DMS153 (cell line): ENCODE measurements at regions not wholly inside any gene's neighbourhood (a gene's known extent, or its start where the extent isn't known, plus 50 kb on each side); places are given as distances from the start of the nearest gene placed in this dataset.
A peak's percentile ranks its signal among the peaks of the same experiment; 100 is the strongest.

Source experiments
- DNase-seq: peaks from one replicate; lab custom pipeline; 2025; lab: John Stamatoyannopoulos, UW

DNA sequence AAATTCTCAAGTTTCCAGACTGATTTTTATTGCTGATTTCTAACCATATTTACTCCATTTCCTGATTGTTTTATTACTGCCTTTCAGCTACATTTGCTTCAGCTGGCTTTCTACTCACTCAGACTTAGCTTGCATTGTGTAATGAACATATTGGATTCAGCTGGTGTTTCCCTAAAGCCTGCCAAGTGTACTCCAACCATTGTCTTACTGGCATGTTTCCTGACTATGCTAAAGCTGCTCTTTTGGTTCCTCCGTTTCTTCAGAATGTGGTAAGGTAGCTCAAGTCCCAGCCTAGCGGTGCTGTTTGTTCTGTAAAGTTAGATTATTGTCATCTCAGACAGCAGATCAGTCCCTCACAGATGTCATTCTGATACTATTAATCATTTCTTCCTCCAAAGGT, 53.1 kb upstream of the GLRA2 start:
- DNase-seq, result peak; percentile 8

- no peak for DNase-seq
Measured at GRCh38 chrX:14449773-14450172, 79.6 kb upstream of the GLRA2 start.

GRCh38 chrX:14448406-14448805, 80.9 kb upstream of the GLRA2 start:
- DNase-seq, result no peak

GRCh38 chrX:14440106-14440505, 89.2 kb upstream of the GLRA2 start:
- DNase-seq, result no peak

DNA sequence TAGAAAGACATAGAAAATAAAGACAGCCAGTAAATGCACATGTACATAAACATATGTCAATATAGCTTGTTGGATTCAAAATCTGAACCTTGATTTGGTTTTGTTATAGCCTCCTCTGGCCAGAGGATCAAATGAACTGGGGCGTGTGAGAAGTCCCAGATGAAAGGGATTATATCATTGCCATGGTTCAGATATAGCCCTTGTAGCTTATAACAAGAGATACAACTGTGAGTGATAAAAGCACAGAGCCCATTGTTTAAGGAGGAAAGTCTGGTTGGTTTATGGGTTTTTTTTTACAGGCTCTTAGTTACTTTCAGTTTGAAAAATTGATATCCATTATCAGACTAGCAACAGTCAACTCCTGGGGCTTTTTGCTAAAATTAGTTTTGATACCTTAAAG, 101.7 kb upstream of the GLRA2 start:
- no peak for DNase-seq

DNA sequence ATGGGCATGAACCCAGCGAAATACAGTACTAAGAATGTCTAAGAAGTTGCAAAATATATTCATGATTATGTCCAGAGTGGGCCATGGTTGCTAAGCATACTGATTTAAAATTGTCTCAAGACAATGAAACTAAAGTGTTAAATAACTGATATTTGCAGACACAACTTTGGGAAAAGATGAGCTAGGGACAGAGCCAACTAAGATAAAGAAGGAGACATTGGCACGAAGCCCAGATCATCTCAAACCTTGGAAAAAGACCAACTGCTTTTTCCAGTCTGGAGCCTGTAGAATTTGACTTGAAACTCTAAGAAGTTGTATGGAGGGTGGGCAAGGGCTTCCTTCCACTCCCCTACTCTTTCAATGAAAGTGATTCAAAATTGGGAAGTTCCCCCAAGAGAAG, 108.5 kb upstream of the GLRA2 start:
- no peak for DNase-seq

DNA sequence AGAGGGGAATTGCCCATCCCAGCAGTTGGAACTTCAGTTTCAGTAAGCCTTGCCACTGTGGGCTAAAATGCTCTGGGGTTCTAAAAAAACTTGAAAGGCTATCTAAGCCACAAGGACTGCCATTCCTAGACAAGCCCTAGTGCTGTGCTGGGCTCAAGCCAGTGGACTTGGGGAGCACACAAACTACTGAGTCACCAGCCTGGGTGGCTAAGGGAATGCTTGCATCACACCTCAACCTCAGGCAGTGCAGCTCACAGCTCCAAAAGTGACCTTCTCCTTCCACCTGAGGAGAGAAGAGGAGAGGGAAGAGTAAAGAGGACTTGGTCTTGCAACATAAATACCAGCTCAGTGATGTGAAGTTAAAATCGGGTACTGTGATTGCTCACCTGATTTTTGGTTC, 116.7 kb upstream of the GLRA2 start:
- no peak for DNase-seq

GRCh38 chrX:14411326-14411725, 118.0 kb upstream of the GLRA2 start:
- no peak for DNase-seq

DNA sequence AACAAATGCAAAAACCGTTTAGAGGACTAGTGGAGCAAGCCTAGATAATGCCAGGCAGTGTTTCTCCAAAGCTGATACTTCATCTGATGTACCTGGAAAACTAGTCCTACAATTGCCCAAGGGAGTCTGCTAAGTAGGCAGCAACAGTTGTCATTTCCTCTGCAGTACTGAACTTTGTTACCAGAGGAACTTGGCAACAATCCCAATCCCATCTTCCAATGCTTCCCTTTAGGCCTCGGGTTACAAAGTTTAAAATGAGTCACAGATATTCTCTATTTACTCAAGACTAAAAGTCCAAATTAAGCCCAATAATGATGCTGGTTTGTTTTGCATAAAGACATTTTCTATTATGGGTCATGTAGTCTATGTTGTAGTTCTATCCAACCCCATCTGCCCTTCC, 120.0 kb upstream of the GLRA2 start:
- peak; percentile 19 for DNase-seq

DNA sequence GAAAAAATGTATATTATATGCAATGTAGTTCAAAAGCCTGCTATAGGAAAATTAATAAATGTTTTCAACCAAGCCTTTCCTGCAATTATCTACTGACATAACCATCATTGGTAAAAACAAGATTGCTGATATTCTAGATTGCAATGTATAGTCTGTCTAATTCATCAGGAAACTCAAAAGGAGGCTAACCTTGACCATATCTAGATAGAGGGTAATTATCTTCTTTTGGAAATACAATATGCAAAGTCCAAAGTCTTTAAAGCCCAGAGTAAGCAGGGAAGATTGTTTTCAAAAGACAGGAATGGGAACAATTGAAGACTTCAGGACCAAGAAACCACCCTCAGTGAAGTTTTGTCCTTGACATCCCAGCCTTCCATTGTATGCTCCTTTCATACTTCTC, 123.1 kb upstream of the GLRA2 start:
- no peak for DNase-seq

- no peak for DNase-seq
Measured at GRCh38 chrX:14398725-14399124, 130.6 kb upstream of the GLRA2 start.

- DNase-seq, result no peak
Measured at GRCh38 chrX:14389682-14390081, 139.7 kb upstream of the GLRA2 start.

DNA sequence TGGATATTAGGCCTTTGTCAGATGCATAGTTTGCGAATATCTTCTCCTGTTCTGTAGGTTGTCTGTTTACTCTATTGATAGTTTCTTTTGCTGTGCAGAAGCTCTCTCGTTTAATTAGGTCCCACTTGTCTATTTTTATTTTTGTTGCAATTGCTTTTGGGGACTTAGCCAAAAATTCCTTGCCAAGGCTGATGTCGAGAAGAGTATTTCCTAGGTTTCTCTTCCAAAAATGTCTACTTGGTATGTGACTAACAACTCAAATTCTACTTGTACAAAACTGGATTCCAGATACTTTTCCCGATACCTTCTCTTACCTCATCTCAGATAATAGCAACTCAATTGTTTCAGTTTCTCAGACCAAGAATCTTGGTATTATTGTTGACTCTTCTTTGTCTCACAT, 142.4 kb upstream of the GLRA2 start:
- DNase-seq, result no peak

DNA sequence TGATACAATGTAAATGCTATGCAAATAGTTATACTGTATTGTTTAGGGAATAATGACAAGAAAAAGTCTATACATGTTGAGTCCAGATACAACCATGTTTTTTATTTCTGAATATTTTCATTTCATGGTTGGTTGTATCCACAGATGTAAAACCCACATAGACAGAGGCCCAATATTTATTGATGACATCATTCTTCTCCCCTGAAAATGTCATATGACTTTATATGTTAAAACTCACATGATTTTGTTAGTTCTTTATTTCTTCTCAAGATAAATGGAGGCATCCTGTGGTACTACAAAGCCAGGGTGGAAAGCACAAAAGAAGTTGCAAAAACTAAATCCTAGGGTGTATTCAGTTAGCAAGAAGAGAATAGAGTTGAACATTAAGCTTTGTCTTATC, 149.3 kb upstream of the GLRA2 start:
- no peak for DNase-seq

DNA sequence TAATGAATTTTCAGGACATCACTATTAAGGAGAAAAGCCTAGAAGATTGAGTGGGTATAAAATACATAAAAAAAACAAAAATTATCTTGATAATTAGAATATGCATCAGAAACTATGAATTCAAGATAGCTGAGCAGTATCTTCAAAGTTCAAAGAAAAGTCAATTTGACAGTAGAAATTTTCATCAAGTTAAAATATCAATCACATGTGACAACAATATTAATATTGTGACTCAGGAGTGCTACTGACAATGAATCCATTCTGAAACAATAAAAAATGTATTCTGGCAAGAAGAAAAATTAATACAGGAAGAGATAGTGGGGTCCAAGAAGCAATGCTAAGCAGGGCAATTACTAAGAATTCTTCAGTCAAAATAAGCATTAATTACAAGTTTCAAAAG, 151.9 kb upstream of the GLRA2 start:
- no peak for DNase-seq

GRCh38 chrX:14363728-14364127, 165.6 kb upstream of the GLRA2 start:
- no peak for DNase-seq

DNA sequence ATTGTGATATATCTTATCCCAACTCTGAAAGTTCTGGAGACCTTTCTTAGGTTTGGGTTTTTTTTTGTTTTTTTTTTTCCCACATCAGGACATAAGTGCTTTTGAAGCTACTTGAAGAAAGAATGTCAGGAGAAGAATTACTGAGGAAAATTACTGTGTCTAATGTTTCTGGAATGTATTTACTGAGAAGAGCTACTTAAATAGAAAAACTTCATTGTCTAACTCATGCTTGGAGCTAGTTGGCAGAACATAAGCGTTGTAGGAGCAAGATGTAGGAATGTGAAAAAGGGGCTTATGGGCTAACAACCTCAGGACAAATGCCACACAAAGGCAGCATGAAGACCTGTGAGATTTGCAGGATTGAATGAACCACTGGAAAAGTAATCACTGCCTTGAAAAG, 166.6 kb upstream of the GLRA2 start:
- DNase-seq, result no peak

GRCh38 chrX:14361435-14361834, 167.9 kb upstream of the GLRA2 start:
- no peak for DNase-seq

DNA sequence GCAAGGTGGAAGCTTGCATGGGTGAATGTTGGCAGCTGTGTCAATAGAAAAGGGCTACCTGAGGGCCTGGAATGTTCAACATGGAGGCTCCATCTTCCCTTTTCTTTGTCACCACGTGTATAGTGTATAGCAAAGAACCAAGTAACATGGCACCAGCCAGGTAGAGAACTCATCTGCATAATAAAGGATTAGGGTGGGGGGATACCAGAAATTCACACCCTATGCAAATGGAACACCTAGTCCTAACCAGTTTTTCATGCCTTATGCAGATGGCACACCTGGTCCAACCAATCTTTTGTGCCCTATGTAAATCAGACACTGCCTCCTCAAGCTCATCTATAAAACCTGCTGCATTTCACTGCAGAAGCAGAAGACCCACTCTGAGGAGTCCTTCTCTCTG, 169.6 kb upstream of the GLRA2 start:
- DNase-seq, result no peak

DNA sequence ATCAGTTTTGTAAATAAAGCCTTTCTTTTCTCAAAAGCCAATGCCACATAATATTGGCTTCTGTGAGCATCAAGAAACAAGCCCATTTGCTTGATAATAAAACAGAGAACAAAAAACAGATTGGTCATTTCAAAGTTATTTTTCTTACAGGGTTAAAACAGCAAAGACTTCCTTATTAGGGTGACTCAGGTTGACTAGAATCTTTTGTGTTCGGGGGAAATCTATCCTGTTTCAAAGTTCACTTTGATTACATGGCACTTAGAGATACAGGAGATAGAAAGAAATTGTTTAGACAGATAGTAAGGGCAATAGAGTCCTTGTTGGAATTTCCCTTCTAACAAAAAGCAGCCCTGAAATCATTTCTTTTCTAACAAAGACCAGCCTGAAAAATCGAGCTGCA, 170.0 kb upstream of the GLRA2 start:
- DNase-seq, result no peak

GRCh38 chrX:14357314-14357713, 172.0 kb upstream of the GLRA2 start:
- DNase-seq, result no peak

- DNase-seq, result no peak
Measured at GRCh38 chrX:14356401-14356800, 172.9 kb upstream of the GLRA2 start.

GRCh38 chrX:14355556-14355955, 173.8 kb upstream of the GLRA2 start:
- DNase-seq, result no peak

DNA sequence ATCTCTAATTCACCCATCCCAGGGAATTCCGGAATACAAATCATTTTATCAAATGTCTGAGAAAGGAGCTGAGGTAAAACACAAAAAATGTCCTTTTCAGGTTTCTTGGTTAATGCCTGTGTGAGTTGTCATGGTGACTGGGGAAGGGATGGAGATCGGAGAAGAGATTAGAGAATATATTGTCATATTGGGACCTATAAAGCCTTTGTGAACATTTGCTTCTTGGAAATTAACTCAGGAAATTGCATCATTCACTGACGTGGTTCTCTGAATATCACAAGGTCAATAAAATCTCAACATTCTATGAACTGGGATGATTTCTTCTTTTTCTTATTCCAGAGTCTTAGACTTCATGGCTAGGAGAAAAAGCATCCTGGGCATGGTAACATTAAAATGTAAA, 174.8 kb upstream of the GLRA2 start:
- no peak for DNase-seq

DNA sequence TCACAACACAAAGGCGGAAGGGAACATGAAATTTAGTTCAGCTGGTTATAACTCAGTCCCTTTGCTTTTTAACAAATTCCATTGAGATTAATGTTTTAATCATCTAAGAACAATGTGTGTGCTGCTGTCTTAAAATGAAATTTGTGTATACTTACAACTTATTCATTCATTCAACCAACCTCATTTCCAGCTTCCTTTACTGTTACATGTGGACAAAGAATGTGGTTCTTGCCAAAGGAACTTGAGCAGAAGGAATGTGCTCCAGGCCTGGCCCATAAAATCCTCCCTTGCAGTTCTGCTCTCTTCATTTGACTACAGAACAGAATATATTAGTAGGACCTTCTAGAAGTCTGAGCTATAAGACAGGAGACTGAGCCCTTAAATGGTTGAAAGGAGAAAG, 176.8 kb upstream of the GLRA2 start:
- no peak for DNase-seq
